Coronary artery (tissue), 2 donors: ENCODE measurements at regions not wholly inside any gene's neighbourhood (a gene's known extent, or its start where the extent isn't known, plus 50 kb on each side); places are given as distances from the start of the nearest gene placed in this dataset.

Source experiments
- DNase-seq: peaks from one replicate; pipeline ENCODE4 v3.0.0-alpha.2; 2017; ENCODE audit warnings: low spot score
- H3K27ac ChIP-seq, 2 donors: fragments of 200-600 bp; sonication (generic); one replicate each; pipeline ENCODE4 v1.5.1; 2016 to 2019
- H3K4me3 ChIP-seq: fragments of 200-600 bp; sonication (generic); 2 replicates; pipeline ENCODE4 v1.5.1; 2016; ENCODE audit warnings: mild to moderate bottlenecking, moderate library complexity
- TF ChIP-seq, protein P1 (sequence below): fragments of 200-600 bp; sonication (generic); IDR thresholded peaks from one replicate; pipeline ENCODE4 v1.5.1; 2019; ENCODE audit warnings: antibody characterized with exemption

DNA sequence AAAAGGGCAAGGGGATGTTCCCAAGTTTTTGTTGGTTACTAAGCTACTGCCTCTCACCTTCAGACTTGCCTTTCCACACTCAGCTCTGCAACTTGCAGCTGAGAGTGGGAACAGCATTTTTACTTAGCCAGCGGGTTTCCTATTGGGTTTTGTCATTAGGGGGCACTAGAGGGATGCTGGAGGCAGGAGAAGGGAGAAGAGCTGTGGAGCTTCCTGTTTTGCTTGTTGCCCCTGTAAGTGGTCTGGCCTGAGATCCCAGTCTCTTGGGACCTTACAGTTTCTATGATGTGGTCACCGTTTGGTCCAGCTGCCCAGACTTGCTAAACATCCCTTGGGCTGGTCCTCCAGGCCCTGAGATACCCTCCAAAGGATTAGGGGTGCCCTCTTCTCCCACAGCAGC, 209.6 kb upstream of the NLRP1 start:
- TF ChIP-seq, protein P1, sequence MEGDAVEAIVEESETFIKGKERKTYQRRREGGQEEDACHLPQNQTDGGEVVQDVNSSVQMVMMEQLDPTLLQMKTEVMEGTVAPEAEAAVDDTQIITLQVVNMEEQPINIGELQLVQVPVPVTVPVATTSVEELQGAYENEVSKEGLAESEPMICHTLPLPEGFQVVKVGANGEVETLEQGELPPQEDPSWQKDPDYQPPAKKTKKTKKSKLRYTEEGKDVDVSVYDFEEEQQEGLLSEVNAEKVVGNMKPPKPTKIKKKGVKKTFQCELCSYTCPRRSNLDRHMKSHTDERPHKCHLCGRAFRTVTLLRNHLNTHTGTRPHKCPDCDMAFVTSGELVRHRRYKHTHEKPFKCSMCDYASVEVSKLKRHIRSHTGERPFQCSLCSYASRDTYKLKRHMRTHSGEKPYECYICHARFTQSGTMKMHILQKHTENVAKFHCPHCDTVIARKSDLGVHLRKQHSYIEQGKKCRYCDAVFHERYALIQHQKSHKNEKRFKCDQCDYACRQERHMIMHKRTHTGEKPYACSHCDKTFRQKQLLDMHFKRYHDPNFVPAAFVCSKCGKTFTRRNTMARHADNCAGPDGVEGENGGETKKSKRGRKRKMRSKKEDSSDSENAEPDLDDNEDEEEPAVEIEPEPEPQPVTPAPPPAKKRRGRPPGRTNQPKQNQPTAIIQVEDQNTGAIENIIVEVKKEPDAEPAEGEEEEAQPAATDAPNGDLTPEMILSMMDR = no peak
- H3K4me3 ChIP-seq = no peak overlapping the region
- H3K27ac ChIP-seq = no peak overlapping the region
- DNase-seq = peak; percentile 22

DNA sequence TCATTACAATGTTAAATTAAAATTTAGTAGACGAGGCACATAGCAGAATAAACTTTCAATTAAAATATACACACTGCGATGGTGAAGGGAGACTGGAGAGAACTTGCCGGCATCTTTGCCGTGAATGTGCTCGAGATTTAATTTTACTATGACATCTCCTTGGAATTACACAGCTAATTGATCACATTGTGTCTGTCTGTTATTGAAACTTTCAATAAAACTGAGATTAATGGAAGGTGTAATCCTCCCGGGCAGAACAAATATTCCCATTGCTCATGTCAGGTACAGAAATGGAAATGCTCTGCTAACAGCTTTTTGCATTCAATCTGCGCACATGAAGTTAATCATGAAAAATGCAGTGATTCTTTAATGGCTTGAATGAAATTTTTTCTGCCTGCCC, 210.1 kb upstream of the NLRP1 start:
- no peak for DNase-seq
- H3K27ac ChIP-seq = no peak overlapping the region
- H3K4me3 ChIP-seq = no peak overlapping the region
- TF ChIP-seq, protein P1 = no peak

DNA sequence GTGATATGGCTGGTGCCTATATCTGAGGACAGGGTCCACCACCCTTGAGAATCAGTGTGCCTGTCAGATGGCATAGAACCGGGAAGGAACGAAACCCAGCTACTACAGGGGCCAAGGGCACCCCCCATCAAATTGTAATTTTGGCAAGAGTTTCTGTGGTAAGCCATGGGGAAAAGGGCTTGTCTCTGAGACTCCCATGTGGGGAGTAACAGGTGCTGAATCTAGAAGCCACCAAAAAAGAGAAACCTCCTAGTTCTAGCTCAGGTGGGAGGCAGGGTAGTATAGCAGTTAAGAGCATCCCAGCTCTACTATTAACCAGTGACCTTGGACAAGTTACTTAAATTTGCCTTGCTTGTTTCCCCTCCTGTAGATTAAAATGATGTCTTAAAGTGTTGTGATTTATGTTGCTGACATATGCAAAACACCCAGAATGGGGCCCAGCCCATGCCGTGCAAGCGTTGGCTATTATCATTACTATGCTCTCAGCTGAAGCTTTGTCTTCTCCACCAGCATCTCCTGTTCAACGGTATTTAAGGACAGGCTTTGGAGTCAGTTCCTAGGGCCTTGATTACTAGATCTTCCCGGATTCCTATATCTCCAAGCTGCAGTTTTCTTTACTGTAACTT, 210.7 kb upstream of the NLRP1 start:
- TF ChIP-seq, protein P1 = no peak
- H3K4me3 ChIP-seq = no peak overlapping the region
- no peak overlapping the region for H3K27ac ChIP-seq
- no peak for DNase-seq

DNA sequence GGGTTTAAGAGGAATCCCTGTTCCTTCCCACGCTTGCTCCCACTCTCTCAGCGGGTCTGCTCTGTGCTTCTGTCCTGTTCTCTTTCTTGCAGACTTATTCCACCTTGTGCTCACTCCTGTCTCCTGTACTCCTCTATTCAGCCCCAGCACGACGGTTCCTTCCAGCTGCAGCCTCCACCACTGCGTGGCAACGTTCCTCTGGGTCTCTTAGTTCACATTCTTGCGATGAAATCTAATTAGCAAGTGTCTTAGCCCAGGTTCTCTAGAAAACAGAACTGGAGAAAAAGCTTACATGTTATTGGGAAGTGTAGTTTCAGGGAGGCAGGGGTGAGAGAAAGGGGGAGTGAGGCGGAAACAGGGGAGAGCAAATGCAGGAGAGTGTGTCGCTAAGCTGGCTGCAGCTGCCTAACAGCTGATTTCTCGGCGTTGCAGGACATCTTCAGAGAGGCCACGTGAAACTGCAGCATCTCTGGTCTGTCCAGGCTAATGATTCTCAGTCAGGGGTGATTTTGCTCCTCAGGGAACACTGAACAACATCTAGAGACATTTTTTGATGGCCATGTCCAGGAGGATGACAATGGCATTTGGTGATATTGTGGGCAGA, 213.2 kb upstream of the NLRP1 start:
- no peak for DNase-seq
- TF ChIP-seq, protein P1 = no peak
- Histone ChIP-seq H3K4me3 (no peak overlapping the region), H3K27ac (no peak overlapping the region)

DNA sequence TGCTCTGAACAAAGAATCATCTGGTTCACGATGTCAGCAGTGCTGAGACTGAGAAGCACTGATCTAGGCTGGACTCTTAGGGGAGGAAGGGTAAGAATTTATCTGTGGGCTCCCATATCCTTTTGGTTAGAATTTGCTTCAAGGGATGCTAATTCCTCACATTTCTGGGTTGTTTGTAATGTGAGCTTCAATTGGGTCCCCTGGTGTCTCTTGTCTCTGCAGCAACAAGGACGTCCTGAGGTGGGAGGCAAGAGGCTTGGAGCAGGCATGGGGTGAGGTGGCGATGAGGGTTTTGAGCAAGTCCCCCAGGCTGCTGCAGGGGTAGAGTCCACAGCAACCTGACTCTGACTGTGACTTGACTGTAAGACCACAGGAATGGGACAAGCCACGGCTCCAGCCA, 213.8 kb upstream of the NLRP1 start:
- TF ChIP-seq, protein P1 = no peak
- H3K4me3 ChIP-seq = no peak overlapping the region
- no peak overlapping the region for H3K27ac ChIP-seq
- no peak for DNase-seq

DNA sequence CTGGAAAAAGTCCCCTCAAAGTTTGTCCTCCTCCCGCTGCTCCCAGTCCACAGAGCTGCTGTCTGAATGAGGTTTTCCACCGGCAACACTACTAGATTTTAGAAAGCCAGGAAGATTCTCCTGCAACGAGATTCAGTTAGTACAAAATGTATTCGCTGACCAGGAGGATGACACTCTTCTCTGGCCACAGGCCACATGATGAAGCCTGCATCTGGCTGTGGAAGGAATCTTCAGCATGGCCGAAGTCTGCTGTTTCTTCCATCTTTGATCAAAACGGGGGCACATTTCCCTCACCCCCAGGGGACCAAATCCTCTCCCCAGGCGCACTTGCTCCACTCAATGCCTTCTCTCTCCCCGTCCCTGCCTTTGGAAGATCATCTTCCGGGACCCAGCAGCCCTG, 215.8 kb upstream of the NLRP1 start:
- peak; percentile 56 for DNase-seq
- Histone ChIP-seq H3K27ac (no peak overlapping the region), H3K4me3 (no peak overlapping the region)
- TF ChIP-seq, protein P1 = no peak

DNA sequence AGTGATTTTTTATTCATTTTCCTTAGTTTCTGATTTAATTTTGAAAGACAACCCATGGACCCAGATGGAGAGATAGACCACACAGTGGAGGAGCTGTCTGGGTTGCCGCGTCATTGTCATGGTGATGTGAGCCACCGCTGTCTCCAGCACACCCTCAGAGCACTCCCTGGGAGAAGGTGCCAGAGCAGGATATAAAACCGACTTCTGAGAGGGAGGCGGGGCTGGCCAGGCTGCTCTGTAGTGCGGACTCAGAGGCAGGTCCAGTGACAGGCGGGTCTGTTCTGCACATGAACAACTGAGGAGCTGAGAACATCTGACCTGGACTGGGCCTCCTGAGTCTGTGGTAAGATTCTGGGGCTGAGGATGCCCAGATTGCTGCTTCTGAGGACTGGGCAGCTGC, 216.3 kb upstream of the NLRP1 start:
- DNase-seq = peak; percentile 57
- TF ChIP-seq, protein P1 = no peak
- Histone ChIP-seq H3K27ac (no peak overlapping the region), H3K4me3 (no peak overlapping the region)
